Parathyroid adenoma (tissue), 2 donors: ENCODE measurements at regions not wholly inside any gene's neighbourhood (a gene's known extent, or its start where the extent isn't known, plus 50 kb on each side); places are given as distances from the start of the nearest gene placed in this dataset.

Source experiments
- H2AFZ ChIP-seq: fragments of 300-600 bp; sonication (generic); one replicate; pipeline ENCODE4 v1.7.0; 2017; ENCODE audit warnings: antibody characterized with exemption, mild to moderate bottlenecking
- H3K27ac ChIP-seq: fragments of 300-600 bp; sonication (generic); one replicate; pipeline ENCODE4 v1.7.0; 2017
- H3K27me3 ChIP-seq: fragments of 300-600 bp; sonication (generic); one replicate; pipeline ENCODE4 v1.7.0; 2017; ENCODE audit warnings: low read length; ENCODE audit not compliant: control insufficient read depth, insufficient read depth
- H3K36me3 ChIP-seq: fragments of 300-600 bp; sonication (generic); one replicate; pipeline ENCODE4 v1.7.0; 2017; ENCODE audit warnings: low read length; ENCODE audit not compliant: control insufficient read depth, insufficient read depth
- H3K4me1 ChIP-seq: fragments of 300-600 bp; sonication (generic); one replicate; pipeline ENCODE4 v1.7.0; 2017; ENCODE audit warnings: control low read depth
- H3K4me2 ChIP-seq: fragments of 300-600 bp; sonication (generic); one replicate; pipeline ENCODE4 v1.7.0; 2017; ENCODE audit warnings: low read length
- H3K4me3 ChIP-seq: fragments of 300-600 bp; sonication (generic); one replicate; pipeline ENCODE4 v1.7.0; 2017; ENCODE audit warnings: low read depth, low read length
- H3K79me2 ChIP-seq: fragments of 300-600 bp; sonication (generic); one replicate; pipeline ENCODE4 v1.7.0; 2017; ENCODE audit warnings: control low read depth
- H3K9ac ChIP-seq: fragments of 300-600 bp; sonication (generic); one replicate; pipeline ENCODE4 v1.7.0; 2017; ENCODE audit warnings: mild to moderate bottlenecking
- H3K9me3 ChIP-seq: fragments of 300-600 bp; sonication (generic); one replicate; pipeline ENCODE4 v1.7.0; 2017; ENCODE audit warnings: low read length; ENCODE audit not compliant: control insufficient read depth
- CTCF ChIP-seq: fragments of 300-600 bp; sonication (generic); IDR thresholded peaks from one replicate; pipeline ENCODE4 v1.7.0; 2017; ENCODE audit warnings: antibody characterized with exemption, mild to moderate bottlenecking
- donor health status: primary hyperparathyroidism.

- Histone ChIP-seq H3K27ac (no peak overlapping the region), H3K9ac (no peak overlapping the region), H2AFZ (no peak overlapping the region), H3K9me3 (no peaks in the 10 kb centered on the region), H3K4me1 (no peaks in the 10 kb centered on the region), H3K27me3 (no peaks in the 10 kb centered on the region), H3K36me3 (no peaks in the 10 kb centered on the region), H3K79me2 (no peaks in the 10 kb centered on the region), H3K4me2 (no peak overlapping the region), H3K4me3 (no peak overlapping the region)
- no peak for TF ChIP-seq CTCF
Observed at GRCh38 chr3:72127224-72127612, 342.3 kb upstream of the PROK2 start.

DNA sequence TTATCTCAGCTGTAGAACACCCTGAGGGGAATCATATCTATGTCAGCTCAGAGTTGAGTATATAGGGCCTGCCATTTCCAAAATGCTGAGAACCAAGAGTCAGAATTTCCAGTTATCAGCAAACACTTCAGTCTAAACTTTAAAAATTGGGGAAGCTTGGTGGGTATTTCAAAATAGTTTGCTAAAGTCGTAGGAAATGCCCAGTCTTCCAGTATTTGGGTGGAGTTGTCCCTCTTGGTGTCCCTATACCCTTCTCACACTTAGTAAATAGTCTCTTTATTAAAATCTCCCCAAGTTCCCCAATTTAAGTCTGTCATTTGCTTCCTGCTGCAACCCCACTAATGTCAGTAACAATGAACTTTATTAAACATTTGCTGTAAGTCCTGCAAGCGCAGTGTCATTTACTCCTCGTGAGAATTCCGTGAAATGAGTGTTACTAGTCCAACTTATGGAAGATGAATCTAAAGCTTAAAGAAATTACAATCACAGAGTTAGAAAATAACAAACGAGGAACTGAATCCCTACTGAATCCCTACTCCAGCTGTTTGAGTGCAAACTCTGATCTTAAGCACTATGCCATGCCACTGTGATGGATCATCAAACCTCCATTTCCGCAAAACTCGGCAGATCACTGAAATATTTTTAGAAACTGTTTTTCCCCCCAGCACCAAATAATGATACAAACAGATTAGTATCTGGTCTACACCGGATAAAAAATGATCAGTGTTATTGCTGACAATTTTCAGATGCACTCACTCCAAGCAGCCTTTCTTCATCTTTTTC, 341.7 kb upstream of the PROK2 start:
- Histone ChIP-seq H3K36me3 (no peaks in the 10 kb centered on the region), H3K9ac (no peak overlapping the region), H3K4me3 (no peak overlapping the region), H3K9me3 (no peaks in the 10 kb centered on the region), H3K27ac (no peak overlapping the region), H3K4me2 (no peak overlapping the region), H2AFZ (no peak overlapping the region), H3K4me1 (no peaks in the 10 kb centered on the region), H3K27me3 (no peaks in the 10 kb centered on the region), H3K79me2 (no peaks in the 10 kb centered on the region)
- no peak for TF ChIP-seq CTCF

DNA sequence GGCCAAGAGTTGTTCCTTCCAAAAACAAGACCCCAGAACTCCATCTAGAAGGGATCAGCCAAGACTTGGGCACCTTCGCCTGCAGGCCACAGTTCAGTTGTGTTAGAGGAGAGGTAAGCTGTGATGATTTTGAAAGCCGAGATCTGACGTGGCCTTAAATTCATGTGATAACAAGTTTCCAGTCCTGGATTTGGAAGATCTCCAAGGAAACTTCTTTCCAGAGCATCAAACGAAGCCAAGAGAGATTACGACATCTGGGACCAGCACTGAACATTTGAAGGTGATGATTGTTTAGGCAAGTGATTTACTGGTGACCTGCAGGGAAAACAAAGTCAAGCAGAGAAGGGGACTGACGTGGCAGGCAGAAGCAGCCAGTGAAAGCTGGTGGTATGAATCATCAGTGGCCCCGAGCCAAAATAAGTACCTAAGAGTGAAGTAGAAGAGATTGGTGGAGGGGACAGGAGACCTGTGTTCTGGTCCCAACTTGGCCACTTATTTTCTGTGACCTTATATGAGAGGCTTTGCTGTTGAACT, 339.0 kb upstream of the PROK2 start:
- Histone ChIP-seq H2AFZ (no peak overlapping the region), H3K27me3 (no peaks in the 10 kb centered on the region), H3K27ac (no peak overlapping the region), H3K36me3 (no peaks in the 10 kb centered on the region), H3K9me3 (no peaks in the 10 kb centered on the region), H3K4me2 (no peak overlapping the region), H3K9ac (no peak overlapping the region), H3K4me3 (no peak overlapping the region), H3K79me2 (no peaks in the 10 kb centered on the region), H3K4me1 (no peaks in the 10 kb centered on the region)
- TF ChIP-seq CTCF: no peak

GRCh38 chr3:72120806-72121778, 336.1 kb upstream of the PROK2 start:
- Histone ChIP-seq H3K79me2 (no peaks in the 10 kb centered on the region), H2AFZ (no peak overlapping the region), H3K27ac (no peak overlapping the region), H3K4me2 (no peak overlapping the region), H3K4me1 (no peaks in the 10 kb centered on the region), H3K9ac (no peak overlapping the region), H3K4me3 (no peak overlapping the region), H3K36me3 (no peaks in the 10 kb centered on the region), H3K9me3 (no peaks in the 10 kb centered on the region), H3K27me3 (no peaks in the 10 kb centered on the region)
- TF ChIP-seq CTCF: no peak
